NCI-H2171 treated with DMSO at 0.1 percent for 48 hours (cell line): ENCODE measurements at regions not wholly inside any gene's neighbourhood (a gene's known extent, or its start where the extent isn't known, plus 50 kb on each side); places are given as distances from the start of the nearest gene placed in this dataset.
"Not testable (repeated sequence)": the region's sequence is repeated elsewhere in the genome, so short reads cannot be mapped to it uniquely, and the experiment has no call there.

Experiments used
- DNase-seq: peaks from one replicate; lab custom pipeline; 2025; lab: John Stamatoyannopoulos, UW

GRCh38 chr1:38758820-38759219, 100.8 kb downstream of the RRAGC start:
- DNase-seq = no peak

- DNase-seq = no peak
These were observed 112.5 kb downstream of the RRAGC start for GRCh38 chr1:38746941-38747600.

- no peak for DNase-seq
These were observed 113.1 kb downstream of the RRAGC start for GRCh38 chr1:38746402-38746935.

GRCh38 chr1:38745476-38746401, 113.8 kb downstream of the RRAGC start:
- DNase-seq = no peak

- DNase-seq = no peak
These were observed 114.9 kb downstream of the RRAGC start for GRCh38 chr1:38744452-38745350.

- DNase-seq = no peak
These were observed 116.4 kb downstream of the RRAGC start for GRCh38 chr1:38743184-38743583.

- DNase-seq = no peak
These were observed 118.2 kb downstream of the RRAGC start for GRCh38 chr1:38741341-38741740.

- no peak for DNase-seq
These were observed 119.1 kb downstream of the RRAGC start for GRCh38 chr1:38740487-38740886.

GRCh38 chr1:38738207-38738606, 121.4 kb downstream of the RRAGC start:
- DNase-seq = no peak

- DNase-seq = no peak
These were observed 123.2 kb downstream of the RRAGC start for GRCh38 chr1:38736399-38736798.

GRCh38 chr1:38735651-38736161, 123.9 kb downstream of the RRAGC start:
- DNase-seq = no peak

- no peak for DNase-seq
These were observed 125.8 kb downstream of the RRAGC start for GRCh38 chr1:38733761-38734160.

GRCh38 chr1:38730511-38731397, 128.8 kb downstream of the RRAGC start:
- DNase-seq = no peak

GRCh38 chr1:38728585-38728908, 131.0 kb downstream of the RRAGC start:
- no peak for DNase-seq

- DNase-seq = peak; percentile 45
These were observed 131.6 kb downstream of the RRAGC start for GRCh38 chr1:38727684-38728584.

GRCh38 chr1:38725321-38725961, 134.1 kb downstream of the RRAGC start:
- DNase-seq = not testable (repeated sequence)

GRCh38 chr1:38724160-38725131, 135.1 kb downstream of the RRAGC start:
- no peak for DNase-seq

- DNase-seq = no peak
These were observed 137.8 kb downstream of the RRAGC start for GRCh38 chr1:38721816-38722215.
